ENCODE measurements at regions not wholly inside any gene's neighbourhood (a gene's known extent, or its start where the extent isn't known, plus 50 kb on each side); places are given as distances from the start of the nearest gene placed in this dataset.
"Not testable (repeated sequence)": the region's sequence is repeated elsewhere in the genome, so short reads cannot be mapped to it uniquely, and the experiment has no call there.

- not testable (repeated sequence) for H3K36me3 ChIP-seq (ENCODE audit: insufficient read depth); DNase-seq (ENCODE audit: extremely low spot score); H3K27ac ChIP-seq (ENCODE audit: low read depth); H3K4me1 ChIP-seq (ENCODE audit: insufficient read depth); H3K4me3 ChIP-seq (ENCODE audit: low read depth, low read length)
- 96% methylated on average over 49 of the region's 49 CpGs for WGBS
Measured at GRCh38 chr14:87734577-87735360, 258.2 kb downstream of the GALC start.

DNA sequence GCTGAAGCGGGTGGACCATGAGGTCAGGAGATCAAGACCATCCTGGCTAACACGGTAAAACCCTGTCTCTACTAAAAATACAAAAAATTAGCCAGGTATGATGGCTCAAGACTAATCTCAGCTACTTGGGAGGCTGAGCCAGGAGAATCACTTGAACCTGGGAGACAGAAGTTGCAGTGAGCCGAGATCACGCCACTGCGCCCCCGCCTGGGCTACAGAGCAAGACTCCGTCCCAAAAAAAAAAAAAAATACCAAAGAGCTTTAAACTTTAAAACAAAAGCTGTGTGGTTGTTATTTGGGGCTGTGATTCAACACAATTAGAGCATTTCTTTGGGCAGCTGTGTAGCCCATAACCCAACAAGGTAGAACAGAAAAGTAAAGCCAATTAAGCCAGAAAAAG, 259.9 kb downstream of the GALC start:
- H3K4me3 ChIP-seq (ENCODE audit: low read depth, low read length); H3K27ac ChIP-seq (ENCODE audit: low read depth); H3K36me3 ChIP-seq (ENCODE audit: insufficient read depth); DNase-seq (ENCODE audit: extremely low spot score); H3K4me1 ChIP-seq (ENCODE audit: insufficient read depth): not testable (repeated sequence)
- WGBS: 90% methylated on average over 7 of the region's 7 CpGs

- Histone ChIP-seq H3K4me1 (ENCODE audit: insufficient read depth) (no peaks in the 10 kb centered on the region), H3K36me3 (ENCODE audit: insufficient read depth) (no peaks in the 10 kb centered on the region), H3K4me3 (ENCODE audit: low read depth, low read length) (no peak overlapping the region), H3K27ac (ENCODE audit: low read depth) (no peak overlapping the region)
- no peak for DNase-seq (ENCODE audit: extremely low spot score)
- 76% methylated on average over 9 of the region's 9 CpGs for WGBS
Measured at GRCh38 chr14:87732562-87732961, 260.4 kb downstream of the GALC start.

GRCh38 chr14:87725318-87725717, 267.7 kb downstream of the GALC start:
- WGBS: 73% methylated on average over 4 of the region's 4 CpGs

DNA sequence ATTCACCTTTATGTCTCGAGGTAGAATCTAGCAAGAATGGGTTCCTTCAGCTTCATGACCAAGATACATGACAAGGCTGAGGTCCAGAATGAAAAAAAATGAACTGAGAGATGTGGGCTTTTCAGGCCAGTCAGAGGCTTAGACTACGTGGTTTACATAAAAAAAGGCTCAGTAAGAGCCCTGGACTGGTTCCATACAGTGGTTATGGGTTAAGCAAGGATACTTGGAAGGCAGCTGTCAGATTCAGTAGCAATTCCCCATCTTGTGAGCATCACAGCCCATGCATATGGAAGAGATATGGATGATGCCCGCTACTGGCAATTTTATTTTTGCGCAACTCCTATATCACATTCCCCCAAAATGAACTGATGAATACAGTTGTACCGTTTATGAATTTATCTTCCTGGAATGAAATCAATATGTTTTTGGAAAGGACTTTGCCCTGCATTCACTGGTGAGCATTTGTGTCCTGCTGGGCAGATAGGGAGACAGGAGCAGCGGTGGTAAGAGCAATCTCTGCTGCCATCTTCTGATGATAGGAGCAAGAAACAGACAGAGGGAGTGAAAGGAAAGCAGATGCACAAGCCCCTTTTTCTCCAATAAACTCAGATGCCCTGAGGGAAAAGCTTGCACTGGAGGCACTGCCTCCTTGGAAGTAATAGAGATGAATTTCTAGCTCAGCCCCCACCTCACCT, 280.4 kb downstream of the GALC start:
- 60% methylated on average over 6 of the region's 6 CpGs for WGBS
- H3K36me3 ChIP-seq (ENCODE audit: insufficient read depth): no peaks in the 10 kb centered on the region
- no peak overlapping the region for H3K4me3 ChIP-seq (ENCODE audit: low read depth, low read length)
- DNase-seq (ENCODE audit: extremely low spot score): no peak
- H3K4me1 ChIP-seq (ENCODE audit: insufficient read depth): no peaks in the 10 kb centered on the region
- no peak overlapping the region for H3K27ac ChIP-seq (ENCODE audit: low read depth)

More at GRCh38 chr14:87725318-87725717, 267.7 kb downstream of the GALC start:
- Histone ChIP-seq H3K36me3 (ENCODE audit: insufficient read depth) (no peaks in the 10 kb centered on the region), H3K4me3 (ENCODE audit: low read depth, low read length) (no peak overlapping the region), H3K4me1 (ENCODE audit: insufficient read depth) (no peaks in the 10 kb centered on the region), H3K27ac (ENCODE audit: low read depth) (no peak overlapping the region)
- DNase-seq (ENCODE audit: extremely low spot score): no peak

- no peak for DNase-seq (ENCODE audit: extremely low spot score)
- H3K4me1 ChIP-seq (ENCODE audit: insufficient read depth): no peaks in the 10 kb centered on the region
- H3K27ac ChIP-seq (ENCODE audit: low read depth): no peak overlapping the region
- WGBS: 20% methylated on average over 1 of the region's 1 CpG
- H3K4me3 ChIP-seq (ENCODE audit: low read depth, low read length): no peak overlapping the region
- H3K36me3 ChIP-seq (ENCODE audit: insufficient read depth): no peaks in the 10 kb centered on the region
Measured at GRCh38 chr14:87705439-87705896, 287.5 kb downstream of the GALC start.

DNA sequence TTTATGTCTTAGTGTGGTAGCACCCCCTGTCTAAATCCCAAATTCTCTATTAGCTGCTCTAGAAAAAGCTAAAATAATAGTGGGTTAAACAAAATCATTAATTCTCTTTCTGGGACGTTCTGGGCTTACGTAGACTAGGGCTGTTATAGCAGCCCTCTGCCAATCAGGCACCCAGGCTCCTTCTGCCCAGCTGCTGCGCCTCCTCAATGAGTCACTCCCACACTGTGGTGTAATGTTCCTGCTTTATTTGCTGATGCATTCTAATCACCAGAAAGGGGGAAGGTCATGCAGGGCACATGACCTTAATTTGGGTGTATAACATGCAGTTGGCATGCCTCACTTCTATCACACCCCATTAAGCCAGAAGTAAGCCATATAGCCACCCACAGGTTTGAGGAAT, 294.5 kb downstream of the GALC start:
- DNase-seq (ENCODE audit: extremely low spot score): no peak
- H3K4me3 ChIP-seq (ENCODE audit: low read depth, low read length): no peak overlapping the region
- 83% methylated on average over 3 of the region's 3 CpGs for WGBS
- no peaks in the 10 kb centered on the region for H3K4me1 ChIP-seq (ENCODE audit: insufficient read depth)
- no peak overlapping the region for H3K27ac ChIP-seq (ENCODE audit: low read depth)
- no peaks in the 10 kb centered on the region for H3K36me3 ChIP-seq (ENCODE audit: insufficient read depth)

DNA sequence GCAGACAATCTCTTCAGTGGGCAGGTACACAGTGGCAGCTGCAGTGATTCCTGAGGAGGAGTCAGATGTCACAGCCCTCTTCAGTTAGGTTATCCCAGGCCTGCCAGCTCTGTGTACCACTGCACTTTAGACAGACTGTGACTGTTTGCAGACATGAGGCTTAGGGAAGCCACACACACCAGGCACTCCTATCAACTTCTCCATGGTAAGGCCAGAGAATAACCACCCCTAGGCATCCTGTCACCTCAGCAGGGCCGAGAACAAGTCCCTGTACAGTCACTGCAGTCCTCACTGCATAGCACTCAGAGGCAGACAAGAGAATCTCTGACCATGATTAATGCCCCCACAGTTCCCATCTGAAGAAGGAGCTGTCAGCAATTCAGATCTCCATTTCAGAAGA, 296.5 kb downstream of the GALC start:
- Histone ChIP-seq H3K4me3 (ENCODE audit: low read depth, low read length) (no peak overlapping the region), H3K4me1 (ENCODE audit: insufficient read depth) (no peaks in the 10 kb centered on the region), H3K27ac (ENCODE audit: low read depth) (no peak overlapping the region), H3K36me3 (ENCODE audit: insufficient read depth) (no peaks in the 10 kb centered on the region)
- WGBS: 68% methylated on average over 1 of the region's 1 CpG
- DNase-seq (ENCODE audit: extremely low spot score): no peak

- WGBS: 57% methylated on average over 15 of the region's 15 CpGs
- H3K4me1 ChIP-seq (ENCODE audit: insufficient read depth): no peaks in the 10 kb centered on the region
- H3K4me3 ChIP-seq (ENCODE audit: low read depth, low read length): no peak overlapping the region
- no peak overlapping the region for H3K27ac ChIP-seq (ENCODE audit: low read depth)
- H3K36me3 ChIP-seq (ENCODE audit: insufficient read depth): no peaks in the 10 kb centered on the region
- no peak for DNase-seq (ENCODE audit: extremely low spot score)
Measured at GRCh38 chr14:87691042-87691881, 301.7 kb downstream of the GALC start.

GRCh38 chr14:87690076-87690613, 302.8 kb downstream of the GALC start:
- DNase-seq (ENCODE audit: extremely low spot score): no peak
- WGBS: 32% methylated on average over 3 of the region's 3 CpGs
- H3K27ac ChIP-seq (ENCODE audit: low read depth): no peak overlapping the region
- H3K36me3 ChIP-seq (ENCODE audit: insufficient read depth): no peaks in the 10 kb centered on the region
- no peaks in the 10 kb centered on the region for H3K4me1 ChIP-seq (ENCODE audit: insufficient read depth)
- no peak overlapping the region for H3K4me3 ChIP-seq (ENCODE audit: low read depth, low read length)

GRCh38 chr14:87688524-87688923, 304.5 kb downstream of the GALC start:
- H3K4me3 ChIP-seq (ENCODE audit: low read depth, low read length): no peak overlapping the region
- no peak for DNase-seq (ENCODE audit: extremely low spot score)
- no peak overlapping the region for H3K27ac ChIP-seq (ENCODE audit: low read depth)
- no peaks in the 10 kb centered on the region for H3K4me1 ChIP-seq (ENCODE audit: insufficient read depth)
- H3K36me3 ChIP-seq (ENCODE audit: insufficient read depth): no peaks in the 10 kb centered on the region
- 89% methylated on average over 3 of the region's 3 CpGs for WGBS

DNA sequence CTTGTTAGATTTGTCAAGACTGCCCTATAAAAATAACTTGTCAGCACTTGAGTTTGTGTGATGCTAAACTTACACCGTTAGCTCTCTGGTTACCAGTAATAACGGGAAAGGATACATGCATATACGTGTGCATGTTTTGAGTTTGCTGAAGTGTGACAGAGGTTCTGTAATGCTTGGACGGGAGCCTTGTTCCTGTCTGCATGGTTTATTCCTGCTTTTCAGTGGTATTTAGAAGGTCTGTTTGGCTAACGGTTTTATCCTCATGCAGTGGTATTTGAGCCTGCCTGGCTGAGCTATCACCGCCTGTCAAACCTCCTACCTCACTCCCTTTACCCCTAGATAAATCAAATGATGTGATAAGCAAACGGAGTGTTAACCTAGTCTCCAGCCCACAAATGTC, 305.6 kb downstream of the GALC start:
- H3K36me3 ChIP-seq (ENCODE audit: insufficient read depth): no peaks in the 10 kb centered on the region
- H3K27ac ChIP-seq (ENCODE audit: low read depth): no peak overlapping the region
- no peak for DNase-seq (ENCODE audit: extremely low spot score)
- no peaks in the 10 kb centered on the region for H3K4me1 ChIP-seq (ENCODE audit: insufficient read depth)
- no peak overlapping the region for H3K4me3 ChIP-seq (ENCODE audit: low read depth, low read length)
- 27% methylated on average over 7 of the region's 7 CpGs for WGBS

GRCh38 chr14:87686746-87687145, 306.2 kb downstream of the GALC start:
- no peak overlapping the region for H3K27ac ChIP-seq (ENCODE audit: low read depth)
- 81% methylated on average over 1 of the region's 1 CpG for WGBS
- H3K36me3 ChIP-seq (ENCODE audit: insufficient read depth): no peaks in the 10 kb centered on the region
- no peak overlapping the region for H3K4me3 ChIP-seq (ENCODE audit: low read depth, low read length)
- no peak for DNase-seq (ENCODE audit: extremely low spot score)
- no peaks in the 10 kb centered on the region for H3K4me1 ChIP-seq (ENCODE audit: insufficient read depth)

Data from urinary bladder (tissue), 3 donors.